ENCODE measurements at regions not wholly inside any gene's neighbourhood (a gene's known extent, or its start where the extent isn't known, plus 50 kb on each side); places are given as distances from the start of the nearest gene placed in this dataset.
A peak's percentile ranks its signal among the peaks of the same experiment; 100 is the strongest.
"Not testable (repeated sequence)": the region's sequence is repeated elsewhere in the genome, so short reads cannot be mapped to it uniquely, and the experiment has no call there.

GRCh38 chr1:94299627-94300553 lies 62.5 kb upstream of the ARHGAP29 start:
- H3K36me3 Mint-ChIP-seq (ENCODE audit: low read depth): no peaks in the 10 kb centered on the region

GRCh38 chr1:94298861-94299260 lies 61.5 kb upstream of the ARHGAP29 start:
- Mint-ChIP-seq H3K9me3 (no peaks in the 10 kb centered on the region), H3K36me3 (ENCODE audit: low read depth) (no peaks in the 10 kb centered on the region), H3K4me1 (peaks cover 27% of the 10 kb centered on the region), H3K27me3 (ENCODE audit: low read depth, poor library complexity) (no peaks in the 10 kb centered on the region), H3K4me3 (no peak overlapping the region), H3K27ac (no peak overlapping the region)
- TF ChIP-seq, protein P1, sequence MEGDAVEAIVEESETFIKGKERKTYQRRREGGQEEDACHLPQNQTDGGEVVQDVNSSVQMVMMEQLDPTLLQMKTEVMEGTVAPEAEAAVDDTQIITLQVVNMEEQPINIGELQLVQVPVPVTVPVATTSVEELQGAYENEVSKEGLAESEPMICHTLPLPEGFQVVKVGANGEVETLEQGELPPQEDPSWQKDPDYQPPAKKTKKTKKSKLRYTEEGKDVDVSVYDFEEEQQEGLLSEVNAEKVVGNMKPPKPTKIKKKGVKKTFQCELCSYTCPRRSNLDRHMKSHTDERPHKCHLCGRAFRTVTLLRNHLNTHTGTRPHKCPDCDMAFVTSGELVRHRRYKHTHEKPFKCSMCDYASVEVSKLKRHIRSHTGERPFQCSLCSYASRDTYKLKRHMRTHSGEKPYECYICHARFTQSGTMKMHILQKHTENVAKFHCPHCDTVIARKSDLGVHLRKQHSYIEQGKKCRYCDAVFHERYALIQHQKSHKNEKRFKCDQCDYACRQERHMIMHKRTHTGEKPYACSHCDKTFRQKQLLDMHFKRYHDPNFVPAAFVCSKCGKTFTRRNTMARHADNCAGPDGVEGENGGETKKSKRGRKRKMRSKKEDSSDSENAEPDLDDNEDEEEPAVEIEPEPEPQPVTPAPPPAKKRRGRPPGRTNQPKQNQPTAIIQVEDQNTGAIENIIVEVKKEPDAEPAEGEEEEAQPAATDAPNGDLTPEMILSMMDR (IDR thresholded peaks at IDR 0.05): no peak
- DNase-seq: no peak

More at GRCh38 chr1:94299627-94300553, 62.5 kb upstream of the ARHGAP29 start:
- Mint-ChIP-seq H3K27ac (peak overlapping the region; percentile 43), H3K9me3 (no peaks in the 10 kb centered on the region), H3K4me1 (peaks cover 27% of the 10 kb centered on the region), H3K4me3 (no peak overlapping the region), H3K27me3 (ENCODE audit: low read depth, poor library complexity) (no peaks in the 10 kb centered on the region)
- DNase-seq: no peak
- TF ChIP-seq, protein P1 (IDR thresholded peaks at IDR 0.05): no peak

DNA sequence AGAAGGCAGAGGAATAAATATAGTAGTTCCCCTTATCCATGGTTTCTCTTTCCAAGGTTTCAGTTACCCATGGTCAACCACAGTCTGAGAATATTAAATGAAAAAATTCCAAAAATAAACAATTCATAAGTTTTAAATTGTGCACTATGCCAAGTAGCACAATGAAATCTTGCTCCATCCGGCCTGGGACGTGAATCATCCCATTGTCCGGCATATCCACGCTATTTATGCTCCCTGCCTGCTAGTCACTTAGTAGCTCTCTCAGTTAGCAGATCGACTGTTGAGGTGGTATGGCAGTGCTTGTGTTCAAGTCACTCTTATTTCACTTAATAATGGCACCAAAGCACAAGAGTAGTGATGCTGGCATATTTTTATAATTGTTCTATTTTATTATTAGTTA lies 58.6 kb upstream of the ARHGAP29 start:
- Mint-ChIP-seq H3K4me3 (no peak overlapping the region), H3K9me3 (no peaks in the 10 kb centered on the region), H3K36me3 (ENCODE audit: low read depth) (no peaks in the 10 kb centered on the region), H3K4me1 (peaks cover 24% of the 10 kb centered on the region), H3K27me3 (ENCODE audit: low read depth, poor library complexity) (no peaks in the 10 kb centered on the region), H3K27ac (no peak overlapping the region)
- TF ChIP-seq, protein P1 (IDR thresholded peaks at IDR 0.05): no peak
- no peak for DNase-seq

GRCh38 chr1:94292978-94293377 lies 55.6 kb upstream of the ARHGAP29 start:
- not testable (repeated sequence) for H3K4me3 Mint-ChIP-seq; DNase-seq; H3K4me1 Mint-ChIP-seq; H3K27me3 Mint-ChIP-seq (ENCODE audit: low read depth, poor library complexity); H3K36me3 Mint-ChIP-seq (ENCODE audit: low read depth); H3K27ac Mint-ChIP-seq; H3K9me3 Mint-ChIP-seq

DNA sequence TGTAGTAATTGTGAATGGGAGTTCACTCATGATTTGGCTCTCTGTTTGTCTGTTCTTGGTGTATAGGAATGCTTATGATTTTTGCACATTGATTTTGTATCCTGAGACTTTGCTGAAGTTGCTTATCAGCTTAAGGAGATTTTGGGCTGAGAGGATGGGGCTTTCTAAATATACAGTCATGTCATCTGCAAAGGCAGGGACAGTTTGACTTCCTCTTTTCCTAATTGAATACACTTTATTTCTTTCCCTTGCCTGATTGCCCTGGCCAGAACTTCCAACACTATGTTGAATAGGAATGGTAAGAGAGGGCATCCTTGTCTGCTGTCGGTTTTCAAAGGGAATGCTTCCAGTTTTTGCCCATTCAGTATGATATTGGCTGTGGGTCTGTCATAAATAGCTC lies 51.9 kb upstream of the ARHGAP29 start:
- not testable (repeated sequence) for H3K36me3 Mint-ChIP-seq (ENCODE audit: low read depth); H3K27me3 Mint-ChIP-seq (ENCODE audit: low read depth, poor library complexity); H3K4me1 Mint-ChIP-seq; H3K9me3 Mint-ChIP-seq; DNase-seq; H3K27ac Mint-ChIP-seq; H3K4me3 Mint-ChIP-seq

Measured in nephron progenitor cell (in vitro differentiated cells).